Stimulated activated CD4-positive, alpha-beta T cell treated with anti-CD3 and anti-CD28 coated beads, Interleukin-4, amount 100 ng/mL, for 24 hours (primary cell): ENCODE measurements at regions not wholly inside any gene's neighbourhood (a gene's known extent, or its start where the extent isn't known, plus 50 kb on each side); places are given as distances from the start of the nearest gene placed in this dataset.

Source experiments
- DNase-seq: peaks from one replicate; pipeline ENCODE4 v3.0.0-alpha.2; 2020

DNA sequence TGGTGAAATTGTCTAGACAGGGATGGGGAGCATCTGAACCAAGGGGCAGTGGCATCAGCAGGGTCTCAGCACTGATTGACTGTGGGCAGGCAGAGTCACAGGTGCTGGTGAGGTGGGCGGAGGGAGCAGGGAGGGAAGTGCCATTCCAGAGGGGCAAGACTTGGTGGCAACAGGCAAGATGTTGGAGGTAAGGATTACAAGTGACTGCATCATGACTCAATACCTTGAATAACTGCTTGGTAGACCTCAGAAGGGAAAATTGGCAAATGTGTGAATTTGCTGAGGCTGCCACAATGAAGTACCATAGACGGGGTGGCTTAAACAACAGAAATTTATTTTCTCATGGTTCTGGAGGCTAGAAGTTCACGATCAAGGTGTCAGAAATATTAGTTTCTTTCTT lies 419.1 kb downstream of the HS3ST3B1 start:
- no peak for DNase-seq

DNA sequence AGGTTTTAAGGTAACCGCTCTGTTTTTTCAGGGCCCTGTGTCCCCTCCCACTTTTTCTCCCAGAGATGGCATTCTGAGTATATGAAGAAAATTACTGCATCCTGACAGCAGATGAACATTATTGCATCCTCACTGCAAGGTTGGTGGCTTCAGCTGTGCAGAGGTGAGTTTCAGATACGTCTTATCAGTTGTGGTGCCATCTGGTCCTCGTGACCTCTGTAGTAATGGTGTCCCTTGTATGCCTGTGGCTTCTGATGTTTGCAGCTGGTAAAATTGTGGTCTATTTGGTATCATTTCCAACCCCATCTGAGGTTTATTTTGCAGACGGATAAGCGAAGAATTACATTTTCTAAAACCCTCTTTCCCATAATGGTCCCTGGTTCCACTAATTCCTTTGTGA lies 417.0 kb downstream of the HS3ST3B1 start:
- no peak for DNase-seq

GRCh38 chr17:14715561-14715960 lies 414.7 kb downstream of the HS3ST3B1 start:
- DNase-seq: no peak

DNA sequence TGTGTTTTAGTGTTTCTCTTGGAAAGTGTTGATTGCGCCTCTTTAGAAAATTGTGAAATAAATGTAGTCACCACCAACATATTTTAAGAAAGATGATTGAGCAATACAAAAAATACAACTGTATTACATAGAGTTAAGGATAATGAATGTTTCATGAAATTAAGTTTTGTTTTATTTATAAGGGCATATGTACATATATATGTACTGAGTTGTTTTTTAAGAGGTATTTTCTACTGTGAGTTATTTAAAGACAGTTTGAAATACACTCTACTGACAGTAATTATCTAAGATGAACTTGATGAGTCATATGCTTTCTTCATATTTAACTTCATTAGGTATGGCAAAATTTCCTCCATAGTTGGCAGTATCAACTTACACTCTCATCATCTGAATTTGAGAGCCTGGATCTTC lies 411.7 kb downstream of the HS3ST3B1 start:
- DNase-seq: no peak

DNA sequence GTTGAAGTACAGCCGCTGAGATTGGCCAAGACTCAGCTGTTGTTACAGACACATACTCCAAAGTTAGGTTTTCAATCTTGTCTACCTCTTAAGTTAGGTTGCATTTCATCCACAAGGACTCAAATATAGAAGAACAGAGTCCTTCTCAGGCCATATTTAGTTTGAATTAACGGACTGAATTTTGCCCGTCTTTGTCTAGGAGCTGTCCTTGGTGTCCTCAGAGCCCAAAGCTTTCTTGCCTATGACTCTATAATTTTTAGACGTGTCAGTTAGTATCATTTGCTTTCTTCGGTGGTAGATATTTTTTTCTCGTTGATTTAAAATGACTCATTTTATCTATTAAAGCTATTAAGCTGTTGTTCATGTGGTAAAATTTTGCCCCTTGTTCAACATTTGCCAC lies 403.2 kb downstream of the HS3ST3B1 start:
- no peak for DNase-seq

DNA sequence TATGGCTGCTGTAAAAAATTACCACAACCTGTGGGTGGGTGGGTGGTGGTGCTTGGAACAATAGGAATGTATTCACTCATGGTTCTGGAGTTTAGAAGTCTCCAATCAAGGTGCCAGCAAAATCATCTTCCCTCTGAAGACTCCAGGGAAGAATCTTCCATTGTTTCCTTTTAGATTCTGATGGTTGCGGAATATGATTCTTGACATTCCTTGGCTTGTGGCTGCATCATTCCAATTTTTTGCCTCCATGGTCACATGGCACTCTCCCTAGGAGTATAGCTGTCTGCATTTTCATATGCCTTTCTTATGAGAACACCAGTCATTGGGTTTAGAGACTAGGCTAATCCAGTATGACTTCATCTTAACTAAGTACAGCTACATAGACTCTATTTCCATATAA lies 401.0 kb downstream of the HS3ST3B1 start:
- no peak for DNase-seq

DNA sequence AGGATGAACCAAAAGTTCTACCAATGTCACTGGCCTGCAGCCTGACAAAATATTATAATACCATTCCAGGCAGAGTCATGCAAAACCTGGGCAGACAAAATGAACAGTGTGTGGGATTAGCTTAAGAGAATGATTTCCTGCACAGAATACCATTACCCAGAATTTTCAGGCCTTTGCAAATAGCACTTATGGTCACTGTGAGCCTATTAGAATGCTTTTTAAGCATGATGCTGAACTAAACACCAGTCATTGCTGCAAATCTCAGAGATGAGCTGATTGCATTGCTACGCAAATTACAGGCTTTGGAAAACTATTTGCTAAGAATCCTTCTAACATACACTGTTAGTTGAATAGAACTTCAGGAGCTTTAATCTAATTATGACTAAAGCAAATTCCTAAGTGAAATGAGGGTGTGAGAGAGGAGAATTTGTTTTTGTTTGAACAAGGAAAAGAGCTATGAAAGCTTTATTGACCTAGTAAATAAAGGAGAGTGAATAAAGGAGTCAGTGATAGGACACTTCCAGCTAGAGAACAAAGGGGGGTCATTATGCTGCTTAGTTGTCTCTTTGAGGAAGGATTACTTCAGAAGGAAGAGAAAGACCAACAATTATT lies 398.8 kb downstream of the HS3ST3B1 start:
- DNase-seq: no peak

- no peak for DNase-seq
These were observed 392.5 kb downstream of the HS3ST3B1 start for GRCh38 chr17:14693382-14693781.

DNA sequence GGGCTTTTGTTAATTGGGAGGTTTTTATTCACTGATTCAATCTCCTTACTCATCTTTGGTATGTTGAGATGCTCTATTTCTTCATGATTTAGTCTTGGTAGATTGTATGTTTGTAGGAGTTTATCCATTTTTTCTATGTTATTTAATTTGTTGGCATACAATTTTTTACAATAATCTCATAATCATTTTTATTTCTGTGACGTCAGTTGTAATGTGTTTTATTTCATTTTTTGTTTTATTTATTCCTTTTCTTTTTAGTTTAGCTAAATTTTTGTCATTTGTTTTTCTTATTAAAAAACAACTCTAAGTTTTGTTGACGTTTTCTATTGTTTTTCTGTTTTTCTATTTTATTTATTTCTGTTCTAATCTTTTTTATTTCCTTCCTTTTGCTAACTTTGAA lies 389.8 kb downstream of the HS3ST3B1 start:
- DNase-seq: no peak

GRCh38 chr17:14688134-14688533 lies 387.3 kb downstream of the HS3ST3B1 start:
- DNase-seq: no peak

DNA sequence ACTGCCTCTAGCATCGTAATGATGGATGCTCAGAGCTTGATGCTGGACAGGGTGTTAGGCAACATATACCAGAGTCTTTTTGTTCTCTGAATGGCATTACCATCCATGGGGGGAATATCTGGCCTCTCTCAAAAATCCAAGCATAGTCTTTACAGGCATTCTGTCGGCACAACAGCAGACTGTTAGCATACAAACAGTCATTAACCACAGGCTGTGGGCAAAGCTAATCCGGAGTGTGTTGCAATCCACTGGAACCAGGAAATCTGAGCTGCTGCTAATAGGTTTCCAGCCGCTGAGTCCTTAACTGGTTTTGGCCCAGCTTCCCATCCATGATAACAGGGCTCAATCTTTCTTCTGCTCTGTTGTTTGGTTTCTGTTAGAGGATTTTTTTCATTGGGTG lies 371.9 kb downstream of the HS3ST3B1 start:
- no peak for DNase-seq

DNA sequence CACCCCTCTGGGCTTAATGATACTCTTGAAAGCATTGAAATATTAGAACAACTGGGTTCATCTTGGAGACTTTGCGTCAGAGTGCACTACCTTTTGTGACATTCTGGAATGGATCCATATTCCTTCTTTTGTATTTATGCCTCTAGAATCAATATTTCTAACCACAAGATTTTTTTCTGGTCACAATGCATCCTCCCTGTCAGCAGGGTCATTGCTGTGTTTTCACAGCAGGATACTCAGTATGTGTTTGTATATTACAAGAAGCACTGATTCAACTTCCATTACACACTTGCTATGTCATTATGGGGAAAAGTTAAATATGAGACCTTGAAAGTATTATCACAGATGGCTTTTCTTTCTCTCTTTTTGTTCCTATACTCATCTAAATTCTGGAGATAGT lies 370.0 kb downstream of the HS3ST3B1 start:
- no peak for DNase-seq

- no peak for DNase-seq
These were observed 363.6 kb downstream of the HS3ST3B1 start for GRCh38 chr17:14664511-14664910.

GRCh38 chr17:14641117-14641516 lies 340.2 kb downstream of the HS3ST3B1 start:
- DNase-seq: no peak

- no peak for DNase-seq
These were observed 336.4 kb downstream of the HS3ST3B1 start for GRCh38 chr17:14637260-14637659.

DNA sequence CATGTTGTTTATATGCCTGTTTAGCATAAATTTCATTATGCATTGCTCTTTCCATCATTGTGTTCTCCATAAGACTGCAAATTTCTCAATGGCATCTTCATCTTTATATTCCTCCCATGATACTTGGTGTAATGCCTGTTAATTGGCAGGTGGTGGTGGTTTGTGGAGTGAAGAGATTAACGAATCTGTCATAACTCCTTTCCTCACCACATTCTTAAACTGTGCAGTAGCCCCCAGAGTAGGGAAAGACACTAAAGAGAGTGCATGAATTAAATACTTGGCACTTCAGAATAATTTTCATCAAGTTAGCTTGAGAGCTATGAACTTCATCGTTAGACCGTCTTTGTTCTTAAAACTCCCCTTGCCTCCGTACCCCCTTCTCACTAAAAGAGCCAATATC lies 329.7 kb downstream of the HS3ST3B1 start:
- no peak for DNase-seq

- DNase-seq: no peak
These were observed 329.2 kb downstream of the HS3ST3B1 start for GRCh38 chr17:14630046-14630445.

- DNase-seq: no peak
These were observed 321.8 kb downstream of the HS3ST3B1 start for GRCh38 chr17:14622615-14623101.

DNA sequence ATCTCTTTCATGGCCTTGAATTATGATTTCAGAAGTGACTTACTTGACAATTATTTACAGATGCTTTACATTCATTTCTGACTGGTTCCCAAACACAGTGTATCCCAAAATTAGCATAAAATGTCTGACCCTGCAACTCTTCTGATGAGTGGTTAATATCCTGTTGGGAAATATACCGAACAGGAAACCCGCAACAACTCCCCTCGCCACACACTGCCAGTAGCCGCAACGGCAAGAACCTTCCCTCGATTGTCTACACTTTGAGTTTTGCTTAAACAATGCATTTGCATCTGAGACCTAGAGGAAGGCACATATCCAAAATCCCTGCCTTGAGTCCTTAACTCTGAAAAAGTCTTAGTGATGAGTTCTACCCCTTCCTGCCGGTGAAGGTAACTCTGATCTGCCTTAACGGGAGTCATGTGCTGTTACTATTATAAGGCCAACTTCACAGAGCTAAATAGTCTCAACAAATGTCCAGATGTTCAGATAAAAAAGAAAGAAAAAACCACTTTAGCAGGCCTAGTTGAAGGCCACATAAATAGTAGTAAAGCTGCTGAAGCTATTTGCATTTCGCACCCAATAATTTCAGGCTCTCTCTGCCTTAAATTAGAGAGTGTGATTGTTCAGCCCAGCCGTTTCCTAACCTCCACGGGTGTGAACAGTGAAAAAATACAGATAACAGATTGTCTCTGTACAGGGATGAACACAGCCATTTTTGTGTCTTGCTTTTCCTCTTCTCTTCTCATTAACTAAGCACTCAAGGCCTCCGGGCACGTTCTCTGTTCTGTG lies 321.1 kb downstream of the HS3ST3B1 start:
- no peak for DNase-seq

DNA sequence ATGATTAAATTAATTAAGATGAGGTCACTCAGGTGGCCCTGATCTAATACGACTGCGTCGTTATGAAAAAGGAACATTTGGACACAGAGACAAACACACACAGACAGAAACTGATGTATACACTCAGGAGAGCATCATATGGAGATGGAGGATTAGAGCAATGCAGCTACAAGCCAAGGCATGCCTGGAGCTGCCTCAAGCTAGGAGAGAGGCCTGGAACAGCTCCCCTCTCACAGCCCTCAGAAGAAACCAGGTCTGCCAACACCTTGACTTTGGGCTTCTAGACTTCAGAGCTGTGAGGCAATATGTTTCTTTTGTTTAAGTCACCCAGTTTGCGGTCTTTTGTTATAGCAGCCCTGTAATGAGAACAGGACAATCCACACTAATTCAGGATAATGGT lies 318.9 kb downstream of the HS3ST3B1 start:
- DNase-seq: no peak

DNA sequence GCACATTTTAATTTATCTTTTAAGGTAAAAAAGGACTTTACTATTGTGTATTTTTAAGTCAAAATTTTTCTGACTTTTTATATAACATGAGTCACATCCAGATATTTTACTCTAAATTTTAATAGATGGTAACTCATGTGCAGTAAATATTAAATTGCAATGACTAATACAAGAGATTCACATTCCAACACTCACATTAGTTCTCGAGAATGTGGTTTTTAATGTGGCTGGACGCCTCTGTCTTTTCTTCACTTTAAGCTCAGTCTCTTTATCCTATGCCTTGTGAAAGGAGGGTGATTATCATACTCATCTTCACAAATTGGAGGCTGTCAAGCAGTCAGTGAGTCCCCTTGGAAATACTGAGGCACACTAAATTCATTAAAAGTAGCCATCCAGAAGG lies 315.6 kb downstream of the HS3ST3B1 start:
- DNase-seq: no peak

- no peak for DNase-seq
These were observed 304.4 kb downstream of the HS3ST3B1 start for GRCh38 chr17:14605267-14605599.

GRCh38 chr17:14604591-14605266 lies 303.8 kb downstream of the HS3ST3B1 start:
- no peak for DNase-seq

DNA sequence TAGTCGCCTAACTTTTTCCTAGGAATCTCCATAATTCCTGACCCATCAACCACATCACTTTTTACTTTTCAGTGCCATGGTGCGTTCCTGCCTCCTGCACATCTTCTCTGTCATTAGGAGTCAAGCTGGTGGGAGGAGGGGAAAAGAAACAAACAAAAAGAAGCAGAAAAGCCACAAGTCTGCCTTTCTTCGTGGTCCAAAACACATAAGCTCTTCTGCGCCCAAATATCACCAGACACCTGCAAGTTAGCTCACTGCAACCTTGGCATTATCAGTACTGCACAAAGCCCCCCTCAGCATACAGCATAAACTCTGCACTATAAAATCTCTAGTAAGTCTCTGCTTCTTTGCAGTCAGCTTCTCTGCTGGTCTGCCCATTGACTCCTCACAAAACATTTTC lies 295.3 kb downstream of the HS3ST3B1 start:
- DNase-seq: no peak
